SU-DHL-6 (cell line): ENCODE measurements at regions not wholly inside any gene's neighbourhood (a gene's known extent, or its start where the extent isn't known, plus 50 kb on each side); places are given as distances from the start of the nearest gene placed in this dataset.

Source experiments
- H2AFZ ChIP-seq: fragments of 200-600 bp; sonication (generic); 2 replicates; pipeline ENCODE4 v1.6.1; 2014; ENCODE audit warnings: low read depth, mild to moderate bottlenecking, moderate library complexity, mixed read lengths, antibody characterized with exemption, low read length; ENCODE audit not compliant: severe bottlenecking
- H3F3A ChIP-seq: fragments of 200-600 bp; shearing (Covaris generic); 2 replicates; pipeline ENCODE4 v1.6.0; 2016; ENCODE audit warnings: antibody characterized with exemption, mild to moderate bottlenecking; ENCODE audit not compliant: insufficient read depth
- H3K27ac ChIP-seq: fragments of 200-600 bp; sonication (generic); 2 replicates; pipeline ENCODE4 v1.5.1; 2016; ENCODE audit warnings: low read depth, mild to moderate bottlenecking, low read length, moderate library complexity, mixed read lengths
- H3K27me3 ChIP-seq: fragments of 200-600 bp; sonication (generic), shearing (Covaris generic); 2 replicates; pipeline ENCODE4 v1.6.0; 2014; ENCODE audit warnings: mild to moderate bottlenecking, low read length
- H3K36me3 ChIP-seq: fragments of 200-600 bp; sonication (generic); 2 replicates; pipeline ENCODE4 v1.6.1; 2014; ENCODE audit warnings: mild to moderate bottlenecking, low read length, mixed read lengths
- H3K4me2 ChIP-seq: fragments of 300-600, 200-600 bp; shearing (Covaris generic), sonication (generic); 2 replicates; pipeline ENCODE4 v1.6.0; 2014; ENCODE audit warnings: low read length, low read depth, mild to moderate bottlenecking; ENCODE audit not compliant: poor library complexity, severe bottlenecking
- H3K4me3 ChIP-seq: fragments of 200-600 bp; sonication (generic); 2 replicates; pipeline ENCODE4 v1.5.1; 2014; ENCODE audit warnings: antibody characterized with exemption, low read length, mild to moderate bottlenecking, mixed read lengths; ENCODE audit not compliant: insufficient read depth, poor library complexity, severe bottlenecking
- H3K79me2 ChIP-seq: fragments of 200-600 bp; sonication (generic); 2 replicates; pipeline ENCODE4 v1.6.1; 2014; ENCODE audit warnings: mild to moderate bottlenecking, low read length, moderate library complexity; ENCODE audit not compliant: insufficient read depth
- H3K9ac ChIP-seq: fragments of 200-600 bp; sonication (generic); 2 replicates; pipeline ENCODE4 v1.7.0; 2014; ENCODE audit warnings: mild to moderate bottlenecking, low read length
- H3K9me2 ChIP-seq: fragments of 200-600 bp; sonication (generic); replicated peaks from 2 replicates; pipeline ENCODE4 v1.6.1; 2014; ENCODE audit warnings: low read length; ENCODE audit not compliant: insufficient read depth
- H3K9me3 ChIP-seq: fragments of 200-600 bp; sonication (generic); 2 replicates; pipeline ENCODE4 v1.6.1; 2014; ENCODE audit warnings: low read length, mixed read lengths; ENCODE audit not compliant: insufficient read depth
- H4K20me1 ChIP-seq: fragments of 200-600 bp; sonication (generic); 2 replicates; pipeline ENCODE4 v1.6.1; 2014; ENCODE audit warnings: low read depth, mild to moderate bottlenecking, antibody characterized with exemption, low read length, moderate library complexity, mixed read lengths
- EZH2phosphoT487 ChIP-seq: fragments of 200-600 bp; sonication (generic), shearing (Covaris generic); conservative IDR thresholded peaks from 2 replicates; pipeline ENCODE4 v1.6.1; 2018; ENCODE audit warnings: mild to moderate bottlenecking, antibody characterized with exemption, low read length, moderate library complexity, mixed read lengths
- TF ChIP-seq, protein P1 (sequence below): fragments of 200-600 bp; sonication (generic); IDR thresholded peaks from one replicate; pipeline ENCODE4 v1.5.1; 2017; ENCODE audit warnings: antibody characterized with exemption, mild to moderate bottlenecking, low read length, moderate library complexity; ENCODE audit not compliant: insufficient read depth, poor library complexity, severe bottlenecking

DNA sequence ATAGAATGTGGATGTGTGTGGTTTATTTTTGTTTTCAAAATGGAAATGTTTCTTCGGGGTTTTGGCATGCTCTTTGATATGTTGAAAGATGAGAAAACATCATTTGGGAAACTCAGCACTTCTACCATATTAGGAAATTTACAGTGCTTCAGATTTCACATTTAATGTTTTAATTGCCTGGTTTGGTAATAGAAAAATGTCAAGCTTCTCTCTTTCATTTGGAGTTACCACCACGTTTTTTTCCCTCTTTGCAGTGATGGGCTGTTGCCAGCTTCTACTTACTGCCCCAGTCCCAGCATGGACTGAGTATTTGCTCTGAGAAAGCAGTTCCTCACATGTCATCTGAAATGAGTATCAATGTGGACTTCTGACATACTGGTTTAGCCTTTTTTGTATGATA, 267.7 kb downstream of the PRL start:
- no peak overlapping the region for H2AFZ ChIP-seq
- no peaks in the 10 kb centered on the region for H4K20me1 ChIP-seq
- H3K9me3 ChIP-seq = no peaks in the 10 kb centered on the region
- H3K4me2 ChIP-seq = no peak overlapping the region
- no peak for TF ChIP-seq EZH2phosphoT487
- TF ChIP-seq, protein P1, sequence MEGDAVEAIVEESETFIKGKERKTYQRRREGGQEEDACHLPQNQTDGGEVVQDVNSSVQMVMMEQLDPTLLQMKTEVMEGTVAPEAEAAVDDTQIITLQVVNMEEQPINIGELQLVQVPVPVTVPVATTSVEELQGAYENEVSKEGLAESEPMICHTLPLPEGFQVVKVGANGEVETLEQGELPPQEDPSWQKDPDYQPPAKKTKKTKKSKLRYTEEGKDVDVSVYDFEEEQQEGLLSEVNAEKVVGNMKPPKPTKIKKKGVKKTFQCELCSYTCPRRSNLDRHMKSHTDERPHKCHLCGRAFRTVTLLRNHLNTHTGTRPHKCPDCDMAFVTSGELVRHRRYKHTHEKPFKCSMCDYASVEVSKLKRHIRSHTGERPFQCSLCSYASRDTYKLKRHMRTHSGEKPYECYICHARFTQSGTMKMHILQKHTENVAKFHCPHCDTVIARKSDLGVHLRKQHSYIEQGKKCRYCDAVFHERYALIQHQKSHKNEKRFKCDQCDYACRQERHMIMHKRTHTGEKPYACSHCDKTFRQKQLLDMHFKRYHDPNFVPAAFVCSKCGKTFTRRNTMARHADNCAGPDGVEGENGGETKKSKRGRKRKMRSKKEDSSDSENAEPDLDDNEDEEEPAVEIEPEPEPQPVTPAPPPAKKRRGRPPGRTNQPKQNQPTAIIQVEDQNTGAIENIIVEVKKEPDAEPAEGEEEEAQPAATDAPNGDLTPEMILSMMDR = no peak
- H3K9me2 ChIP-seq = no peaks in the 10 kb centered on the region
- H3K36me3 ChIP-seq = no peaks in the 10 kb centered on the region
- H3K9ac ChIP-seq = no peak overlapping the region
- no peaks in the 10 kb centered on the region for H3K79me2 ChIP-seq
- H3K27me3 ChIP-seq = no peaks in the 10 kb centered on the region
- H3K27ac ChIP-seq = no peak overlapping the region
- H3F3A ChIP-seq = no peaks in the 10 kb centered on the region
- H3K4me3 ChIP-seq = no peak overlapping the region

DNA sequence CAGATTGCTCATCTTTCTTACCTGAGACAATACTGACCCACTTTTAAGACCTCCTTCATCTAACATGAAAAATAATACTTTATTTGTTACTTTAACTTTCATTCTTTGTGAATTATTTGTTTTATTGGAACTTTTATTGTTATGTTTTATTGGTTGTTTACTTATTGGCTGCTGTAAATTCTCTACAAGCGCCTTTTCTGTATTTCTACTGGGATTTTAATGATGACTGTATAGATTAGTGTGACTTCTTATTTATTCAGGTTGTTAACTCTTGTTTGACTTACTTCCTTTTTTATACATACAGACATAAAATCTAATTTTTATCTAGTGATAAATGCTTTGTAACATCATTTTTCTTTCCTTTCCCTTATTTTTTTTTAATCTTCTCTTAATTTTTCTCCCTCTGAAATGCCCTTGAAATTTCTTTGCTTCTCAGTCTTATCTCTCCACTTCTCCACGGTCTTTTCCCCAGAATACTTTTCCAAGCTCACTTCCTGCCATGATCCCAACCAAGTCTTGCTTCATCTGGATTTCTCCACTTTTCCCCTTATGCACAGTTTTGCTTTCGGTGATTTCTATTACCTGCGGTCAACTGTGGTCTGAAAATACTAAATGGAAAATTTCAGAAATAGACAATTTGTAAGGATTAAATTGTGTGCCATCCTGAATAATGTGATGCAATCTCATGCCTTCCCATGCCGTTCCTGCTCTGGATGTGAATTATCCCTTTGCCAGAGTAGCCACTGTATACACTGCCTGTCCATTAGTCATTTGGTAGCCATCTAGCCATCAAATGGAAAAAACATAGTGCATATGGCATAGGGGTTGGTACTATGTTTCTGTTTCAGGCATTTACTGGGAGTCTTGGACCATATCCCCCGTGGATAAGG, 265.9 kb downstream of the PRL start:
- Histone ChIP-seq H3K9me3 (no peaks in the 10 kb centered on the region), H2AFZ (no peak overlapping the region), H3K27ac (no peak overlapping the region), H3K79me2 (no peaks in the 10 kb centered on the region), H4K20me1 (no peaks in the 10 kb centered on the region), H3K4me2 (no peak overlapping the region), H3K9me2 (no peaks in the 10 kb centered on the region), H3K27me3 (no peaks in the 10 kb centered on the region), H3K4me3 (no peak overlapping the region), H3K9ac (no peak overlapping the region), H3K36me3 (no peaks in the 10 kb centered on the region), H3F3A (no peaks in the 10 kb centered on the region)
- TF ChIP-seq EZH2phosphoT487 = no peak
- TF ChIP-seq, protein P1 = no peak

DNA sequence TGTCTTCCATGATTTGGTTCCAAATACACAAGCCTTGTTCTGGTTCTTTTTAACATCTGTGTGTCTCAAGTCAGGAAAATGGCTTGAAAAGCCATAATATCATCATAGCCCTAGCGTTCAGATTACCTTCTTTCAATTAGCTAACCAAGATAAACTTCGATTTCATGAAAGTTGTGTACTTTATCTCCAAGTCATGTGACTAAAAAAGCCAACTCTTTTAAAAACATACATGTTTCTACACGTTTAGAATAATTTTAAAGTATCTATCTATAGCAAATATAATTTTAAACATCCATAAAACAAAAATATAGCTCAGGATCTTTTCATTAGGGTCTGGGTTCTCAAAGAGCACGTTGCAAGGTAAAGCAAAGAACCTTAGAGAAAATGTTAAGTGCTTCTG, 261.1 kb downstream of the PRL start:
- H3K9me3 ChIP-seq = no peaks in the 10 kb centered on the region
- no peaks in the 10 kb centered on the region for H4K20me1 ChIP-seq
- no peaks in the 10 kb centered on the region for H3K36me3 ChIP-seq
- H3K27ac ChIP-seq = no peak overlapping the region
- no peak overlapping the region for H3K4me2 ChIP-seq
- no peaks in the 10 kb centered on the region for H3K27me3 ChIP-seq
- no peak overlapping the region for H3K4me3 ChIP-seq
- H2AFZ ChIP-seq = no peak overlapping the region
- no peaks in the 10 kb centered on the region for H3K9me2 ChIP-seq
- H3K9ac ChIP-seq = no peak overlapping the region
- H3F3A ChIP-seq = no peaks in the 10 kb centered on the region
- TF ChIP-seq, protein P1 = no peak
- TF ChIP-seq EZH2phosphoT487 = no peak
- H3K79me2 ChIP-seq = no peaks in the 10 kb centered on the region
